Endometrial microvascular endothelial cells (primary cell): ENCODE measurements at regions not wholly inside any gene's neighbourhood (a gene's known extent, or its start where the extent isn't known, plus 50 kb on each side); places are given as distances from the start of the nearest gene placed in this dataset.

Experiments used
- in situ Hi-C: cut with HindIII; loops from 2 replicates; pipeline ENCODE4 v1.10.0; 2017; ENCODE audit warnings: low sequenced_read_pairs, low pct_unique_long_range_greater_than_20kb; ENCODE audit errors: inconsistent ontology term

- in situ Hi-C loops: no loop called here
Observed at GRCh38 chr22:27397036-27397953, 404.3 kb downstream of the MN1 start.

DNA sequence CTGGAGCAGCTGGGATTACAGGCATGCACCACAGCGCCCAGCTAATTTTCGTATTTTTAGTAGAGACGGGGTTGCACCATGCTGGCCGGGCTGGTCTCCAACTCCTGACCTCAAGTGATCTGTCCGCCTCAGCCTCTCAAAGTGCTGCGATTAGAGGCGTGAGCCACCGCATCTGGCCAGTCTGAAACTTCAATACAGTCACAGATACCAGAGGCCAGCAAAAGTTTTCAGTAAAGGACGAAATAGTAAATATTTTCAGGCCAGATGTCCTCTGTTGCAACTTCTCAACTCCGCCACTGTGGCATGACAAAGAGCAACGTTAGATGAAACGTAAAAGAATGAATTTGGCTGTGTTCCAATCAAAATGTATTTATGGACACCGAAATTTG, 403.6 kb downstream of the MN1 start:
- in situ Hi-C loops: no loop called here

GRCh38 chr22:27399161-27399560, 402.4 kb downstream of the MN1 start:
- in situ Hi-C loops: no loop called here

DNA sequence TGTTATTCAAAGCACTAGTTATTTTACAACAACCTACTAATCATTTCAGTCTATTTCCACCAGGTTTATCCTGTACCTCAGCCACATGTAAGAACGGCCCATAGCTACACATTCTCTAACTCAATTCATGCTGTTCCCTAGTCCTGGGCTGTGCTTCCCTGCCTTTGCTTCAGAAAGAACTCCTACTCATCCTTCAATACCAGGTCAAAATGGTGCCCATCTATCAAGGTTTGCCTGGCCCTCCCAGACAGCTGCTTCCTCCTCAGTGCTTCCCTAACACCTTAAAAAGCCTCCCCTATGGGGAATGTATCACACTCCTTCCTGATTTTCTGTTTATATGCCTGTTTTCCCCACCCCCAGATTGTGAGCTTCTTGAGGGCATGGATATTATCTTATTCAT, 400.7 kb downstream of the MN1 start:
- in situ Hi-C loops: loop anchor here (25.0 kb wide), 1 partner anchor 714 kb away; no protein-coding TSS in a partner anchor

DNA sequence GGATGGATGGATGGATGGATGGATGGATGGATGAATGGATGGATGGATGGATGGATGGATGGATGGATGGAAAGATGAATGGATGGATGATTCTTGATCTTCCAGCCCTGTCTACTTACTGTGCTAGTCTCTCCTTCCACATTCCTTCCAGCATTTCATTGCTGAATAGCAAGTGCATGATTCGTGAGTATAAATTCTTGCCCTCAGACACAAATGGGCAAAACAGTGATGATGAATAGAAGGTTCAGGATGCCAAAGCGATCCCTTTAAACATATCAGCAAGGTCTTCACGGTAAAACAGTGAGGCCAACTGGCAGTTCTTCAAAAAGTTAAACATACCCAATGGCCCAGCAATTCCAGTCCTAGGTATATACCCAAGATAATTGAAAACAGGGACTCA, 400.2 kb downstream of the MN1 start:
- in situ Hi-C loops: loop anchor here (25.0 kb wide), 1 partner anchor 714 kb away; no protein-coding TSS in a partner anchor

DNA sequence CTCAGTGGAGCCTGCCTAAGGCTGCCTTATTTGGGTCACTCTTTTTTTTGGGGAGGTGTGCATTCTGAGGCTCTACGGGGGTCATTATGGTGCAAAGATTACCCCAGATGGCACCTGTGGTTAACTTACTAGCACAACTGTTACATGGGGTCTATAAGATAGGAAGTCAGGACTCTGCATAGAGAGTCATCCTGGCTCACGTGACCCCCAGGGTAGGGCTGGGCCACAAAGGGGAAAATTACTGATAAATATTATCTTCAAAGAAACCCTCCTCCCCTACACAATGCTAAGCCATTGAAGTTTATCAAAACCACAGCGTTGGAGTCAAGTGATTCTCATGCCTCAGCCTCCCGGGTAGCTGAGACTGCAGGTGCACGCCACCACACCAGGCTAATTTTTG, 397.1 kb downstream of the MN1 start:
- in situ Hi-C loops: loop anchor here (25.0 kb wide), 1 partner anchor 717 kb away; no protein-coding TSS in a partner anchor

- in situ Hi-C loops: loop anchor here (25.0 kb wide), 1 partner anchor 719 kb away; no protein-coding TSS in a partner anchor
Observed at GRCh38 chr22:27405672-27406388, 395.7 kb downstream of the MN1 start.

DNA sequence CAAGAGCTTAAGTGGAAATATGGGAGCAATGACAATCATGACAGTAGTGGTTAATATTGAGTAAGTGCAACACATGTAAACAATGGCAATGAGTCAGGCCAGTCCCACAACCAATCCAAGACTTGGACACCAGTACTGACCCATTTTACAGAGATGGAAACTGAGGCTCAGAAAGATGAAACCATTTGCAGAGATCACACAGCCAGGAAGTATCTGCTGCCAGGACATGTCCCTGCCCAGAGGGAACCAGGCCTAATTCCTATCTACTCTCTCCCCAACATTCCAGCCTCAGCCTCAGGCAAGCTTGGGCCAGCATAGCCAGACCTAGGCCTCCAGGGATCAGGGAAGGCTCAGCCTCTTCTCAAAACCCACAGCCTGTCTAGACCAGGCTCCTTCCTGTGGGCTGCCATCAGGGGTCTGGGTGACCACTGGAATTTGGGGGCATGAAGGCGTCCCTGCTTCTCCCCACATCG, 395.1 kb downstream of the MN1 start:
- in situ Hi-C loops: loop anchor here (25.0 kb wide), 1 partner anchor 719 kb away; no protein-coding TSS in a partner anchor

- in situ Hi-C loops: loop anchor here (25.0 kb wide), 1 partner anchor 720 kb away; no protein-coding TSS in a partner anchor
Observed at GRCh38 chr22:27407369-27407985, 394.1 kb downstream of the MN1 start.

GRCh38 chr22:27408068-27408467, 393.5 kb downstream of the MN1 start:
- in situ Hi-C loops: loop anchor here (25.0 kb wide), 1 partner anchor 721 kb away; no protein-coding TSS in a partner anchor

DNA sequence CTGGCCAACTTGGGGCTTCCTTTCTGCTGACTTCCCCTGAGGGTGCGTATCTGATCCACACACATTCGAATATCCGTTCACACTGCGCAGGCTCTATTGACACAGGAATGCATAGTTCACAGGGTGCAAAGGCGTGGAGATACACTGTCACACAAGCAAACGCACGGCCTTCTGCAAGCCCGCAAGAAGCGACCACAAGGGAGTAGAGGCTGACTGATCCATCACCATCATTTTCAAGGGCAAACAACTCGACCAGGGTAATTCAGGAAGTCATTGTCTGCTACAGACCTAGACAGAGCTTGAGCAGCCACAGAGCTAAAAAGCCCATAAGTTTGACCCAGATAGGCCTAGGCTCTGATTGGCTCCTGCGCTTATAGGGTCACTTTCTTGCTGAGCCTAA, 392.3 kb downstream of the MN1 start:
- in situ Hi-C loops: loop anchor here (25.0 kb wide), 1 partner anchor 722 kb away; no protein-coding TSS in a partner anchor

DNA sequence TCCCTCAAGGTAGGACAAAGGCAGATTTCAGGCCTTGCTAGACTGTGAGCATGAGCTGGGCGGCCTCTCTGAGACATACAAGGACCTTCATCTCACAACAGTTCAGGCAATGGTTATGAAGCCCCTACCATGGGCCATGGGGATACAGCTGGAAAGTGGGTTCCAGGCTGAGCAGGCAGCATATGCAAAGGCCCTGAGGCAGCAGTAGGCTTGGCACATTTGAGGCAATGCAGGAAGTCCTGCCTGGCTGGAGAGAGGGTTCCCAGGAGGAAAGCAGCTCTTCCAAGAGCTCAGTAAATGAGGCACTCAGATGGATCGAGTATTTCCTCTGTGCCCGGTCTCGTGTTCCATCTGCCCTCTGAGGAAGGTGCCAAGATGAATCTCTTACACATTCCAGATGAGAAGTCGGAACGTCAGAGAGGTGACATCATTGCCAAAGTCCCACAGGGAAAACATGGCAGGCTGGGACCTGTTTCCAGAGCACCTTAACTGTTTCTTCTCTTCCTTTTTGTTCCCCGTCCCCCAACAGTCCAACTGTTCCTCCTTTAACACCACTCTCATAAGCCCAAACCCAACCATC, 388.6 kb downstream of the MN1 start:
- in situ Hi-C loops: loop anchor here (25.0 kb wide), 1 partner anchor 726 kb away; no protein-coding TSS in a partner anchor

GRCh38 chr22:27413702-27414101, 387.9 kb downstream of the MN1 start:
- in situ Hi-C loops: loop anchor here (25.0 kb wide), 1 partner anchor 726 kb away; no protein-coding TSS in a partner anchor

GRCh38 chr22:27416511-27417420, 384.8 kb downstream of the MN1 start:
- in situ Hi-C loops: loop anchor here (25.0 kb wide), 1 partner anchor 729 kb away; no protein-coding TSS in a partner anchor

GRCh38 chr22:27417421-27417814, 384.1 kb downstream of the MN1 start:
- in situ Hi-C loops: loop anchor here (25.0 kb wide), 1 partner anchor 730 kb away; no protein-coding TSS in a partner anchor

DNA sequence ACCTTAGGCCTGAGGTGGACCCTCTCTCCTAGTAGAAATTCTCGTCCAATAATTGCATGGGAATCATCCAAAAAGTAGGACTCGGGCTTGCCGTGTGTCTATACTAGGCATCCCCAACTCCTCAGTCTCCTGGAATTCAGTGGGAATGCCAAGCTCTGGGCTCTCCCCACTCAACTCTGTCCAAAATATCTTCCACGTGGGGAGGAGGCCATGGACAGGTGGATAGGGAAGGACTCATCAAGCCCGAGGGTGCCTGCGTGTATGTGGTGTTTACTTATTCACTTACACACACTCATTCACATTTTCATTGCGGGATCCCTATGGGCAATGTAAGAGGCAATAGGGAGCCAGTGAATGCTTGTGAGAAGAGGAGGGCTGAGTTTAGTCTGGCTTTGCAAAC, 383.3 kb downstream of the MN1 start:
- in situ Hi-C loops: loop anchor here (25.0 kb wide), 1 partner anchor 731 kb away; no protein-coding TSS in a partner anchor

- in situ Hi-C loops: loop anchor here (25.0 kb wide), 1 partner anchor 732 kb away; no protein-coding TSS in a partner anchor
Observed at GRCh38 chr22:27419473-27419872, 382.1 kb downstream of the MN1 start.
